Left hindlimb (tissue), 1 donor: ENCODE measurements at regions not wholly inside any gene's neighbourhood (a gene's known extent, or its start where the extent isn't known, plus 50 kb on each side); places are given as distances from the start of the nearest gene placed in this dataset.
"Not testable (repeated sequence)": the region's sequence is repeated elsewhere in the genome, so short reads cannot be mapped to it uniquely, and the experiment has no call there.

Source experiments
- DNase-seq: peaks from one replicate; pipeline ENCODE4 v3.0.0-alpha.2; 2018

DNA sequence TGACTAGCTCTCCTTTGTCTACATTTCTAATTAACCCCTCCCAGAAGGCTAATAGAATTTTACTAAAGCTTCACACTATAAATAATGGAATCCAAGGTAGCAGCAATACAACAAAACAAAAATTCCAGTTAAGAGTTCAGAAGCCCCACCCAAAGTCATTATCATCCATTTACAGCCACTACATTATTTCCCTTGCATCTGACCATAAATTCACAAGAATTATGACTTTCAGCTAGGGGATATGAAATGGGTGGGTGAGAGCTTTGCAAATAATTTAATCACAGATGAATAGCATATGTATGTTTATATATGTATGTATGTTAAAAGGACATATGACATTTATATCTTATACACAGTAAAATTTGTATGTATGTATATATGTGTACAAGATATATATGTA lies 65.3 kb upstream of the PTGDR start:
- no peak for DNase-seq

DNA sequence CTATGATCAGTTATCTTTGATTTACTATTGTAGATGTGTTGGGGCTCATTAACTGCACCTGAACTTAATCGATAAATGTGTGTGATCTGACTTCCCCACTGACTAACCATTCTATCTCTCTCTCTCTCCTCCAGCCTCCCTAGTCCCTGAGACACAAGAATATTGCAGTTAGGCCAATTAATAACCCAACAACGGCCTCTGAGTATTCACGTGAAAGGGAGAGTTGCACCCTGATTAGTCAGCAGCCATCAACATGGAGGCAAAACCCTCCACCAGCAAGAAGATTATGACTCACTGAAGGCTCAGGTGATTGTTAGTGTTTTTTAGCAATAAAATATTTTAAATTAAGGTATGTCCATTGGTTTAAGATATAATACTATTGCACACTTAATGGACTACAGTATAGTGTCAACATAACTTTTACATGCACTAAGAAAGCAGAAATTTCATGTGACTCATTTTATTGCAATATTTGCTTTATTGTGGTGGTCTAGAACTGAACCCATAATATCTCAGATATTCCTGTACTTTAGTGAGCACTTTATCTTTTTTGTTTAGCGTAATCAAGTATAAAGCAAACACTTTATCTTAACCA lies 77.1 kb upstream of the PTGDR start:
- DNase-seq = no peak

- no peak for DNase-seq
These were observed 78.2 kb upstream of the PTGDR start for GRCh38 chr14:52189325-52189724.

- DNase-seq = no peak
These were observed 79.1 kb upstream of the PTGDR start for GRCh38 chr14:52188381-52188780.

DNA sequence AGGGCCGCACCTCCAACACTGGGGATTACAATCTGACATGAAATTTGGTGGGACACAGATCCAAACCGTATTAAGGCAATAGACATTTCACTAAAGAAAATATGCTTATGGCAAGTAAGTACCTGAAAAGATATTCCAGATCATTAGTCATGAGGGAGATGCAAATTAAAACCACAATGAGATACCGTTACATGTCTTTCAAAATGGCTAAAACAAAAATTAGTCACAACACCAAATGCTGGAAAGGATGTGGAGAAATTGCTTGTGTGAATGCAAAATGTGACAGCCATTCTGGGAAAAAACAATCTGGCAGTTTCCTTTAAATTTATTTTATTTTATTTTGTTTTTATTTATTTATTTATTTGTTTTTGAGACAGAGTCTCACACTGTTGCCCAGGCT lies 82.3 kb upstream of the PTGDR start:
- DNase-seq = no peak

GRCh38 chr14:52182853-52183252 lies 84.6 kb upstream of the PTGDR start:
- no peak for DNase-seq

GRCh38 chr14:52179141-52179790 lies 88.2 kb upstream of the PTGDR start:
- DNase-seq = no peak

- DNase-seq = no peak
These were observed 91.5 kb upstream of the PTGDR start for GRCh38 chr14:52175982-52176502.

DNA sequence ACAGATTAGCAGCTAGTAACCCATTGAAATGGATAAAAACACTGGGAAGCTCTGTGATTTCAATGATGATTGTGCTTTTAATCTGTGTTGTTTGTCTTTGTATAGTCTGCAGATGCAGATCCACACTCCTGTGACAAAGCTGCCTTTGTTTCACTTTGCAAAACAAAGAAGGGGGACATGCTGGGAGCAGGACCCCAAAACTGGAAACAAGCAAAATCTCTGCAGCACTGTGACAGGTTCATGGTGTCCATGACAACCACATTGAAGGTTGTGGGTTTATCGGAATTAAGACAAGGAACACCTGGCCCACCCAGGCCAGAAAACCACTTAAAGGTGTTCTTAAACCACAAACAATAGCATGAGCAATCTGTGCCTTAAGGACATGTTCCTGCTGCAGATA lies 95.6 kb upstream of the PTGDR start:
- DNase-seq = not testable (repeated sequence)

DNA sequence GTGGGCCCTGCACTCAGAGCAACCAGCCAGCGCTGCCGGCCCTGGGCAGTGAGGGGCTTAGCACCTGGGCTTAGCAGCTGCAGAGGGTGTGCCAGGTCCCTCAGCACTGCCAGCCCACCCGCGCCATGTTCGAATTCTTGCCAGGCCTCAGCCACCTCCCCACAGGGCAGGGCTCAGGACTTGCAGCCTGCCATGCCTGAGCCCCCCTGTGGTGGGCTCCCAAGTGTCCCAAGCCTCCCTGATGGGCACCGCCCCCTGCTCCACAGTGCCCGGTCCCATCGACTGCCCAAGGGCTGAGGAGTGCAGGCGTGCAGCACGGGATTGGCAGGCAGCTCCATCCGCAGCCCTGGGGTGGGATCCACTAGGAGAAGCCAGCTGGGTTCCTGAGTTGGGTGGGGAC lies 98.0 kb upstream of the NID2 start:
- no peak for DNase-seq

- no peak for DNase-seq
These were observed 86.9 kb upstream of the NID2 start for GRCh38 chr14:52155651-52156213.

- DNase-seq = no peak
These were observed 86.3 kb upstream of the NID2 start for GRCh38 chr14:52154992-52155650.

DNA sequence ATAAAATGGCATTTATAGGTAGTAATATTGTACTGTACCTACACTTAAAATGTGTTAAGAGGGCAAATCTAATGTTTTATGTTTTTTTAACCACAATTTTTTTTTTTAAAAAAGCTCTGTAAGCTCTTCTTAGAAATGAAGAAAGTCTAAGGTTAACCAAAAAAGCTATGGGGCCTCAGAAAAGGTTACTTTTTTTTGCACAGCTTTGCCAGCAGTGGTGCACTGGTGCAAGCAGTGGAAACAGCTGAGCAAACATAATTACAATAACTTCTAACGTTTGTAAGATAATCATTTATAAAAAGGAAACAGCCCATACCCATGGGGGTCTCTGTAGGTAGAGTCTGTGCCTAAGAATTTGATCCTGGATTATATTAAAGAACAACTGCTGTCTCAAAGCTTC lies 85.1 kb upstream of the NID2 start:
- no peak for DNase-seq

- no peak for DNase-seq
These were observed 81.3 kb upstream of the NID2 start for GRCh38 chr14:52150162-52150561.

GRCh38 chr14:52148371-52148770 lies 79.5 kb upstream of the NID2 start:
- DNase-seq = no peak

GRCh38 chr14:52146504-52146903 lies 77.6 kb upstream of the NID2 start:
- no peak for DNase-seq

- DNase-seq = not testable (repeated sequence)
These were observed 75.2 kb upstream of the NID2 start for GRCh38 chr14:52144099-52144498.

DNA sequence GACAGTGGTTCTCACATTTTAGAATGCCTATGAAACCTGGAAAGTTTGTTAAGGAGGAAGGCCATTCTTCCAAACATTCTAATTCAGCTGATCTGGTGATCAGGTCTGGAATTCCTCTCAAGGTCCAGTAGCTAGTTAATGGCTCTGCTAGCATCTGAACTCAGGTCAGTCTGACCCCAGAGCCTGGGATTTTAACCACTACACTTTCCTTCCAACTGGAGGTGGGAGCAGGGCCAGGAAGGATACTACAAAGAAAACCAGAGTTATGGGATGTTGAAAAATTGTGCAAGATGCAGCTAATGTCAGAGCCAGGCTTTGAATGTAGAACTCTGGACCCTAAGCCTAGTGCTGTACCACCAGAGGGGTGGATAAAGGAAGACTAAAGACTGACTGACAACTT lies 73.6 kb upstream of the NID2 start:
- no peak for DNase-seq

- peak; percentile 89 for DNase-seq
These were observed 62.9 kb upstream of the NID2 start for GRCh38 chr14:52131640-52132320.

- no peak for DNase-seq
These were observed 60.9 kb upstream of the NID2 start for GRCh38 chr14:52129721-52130120.

DNA sequence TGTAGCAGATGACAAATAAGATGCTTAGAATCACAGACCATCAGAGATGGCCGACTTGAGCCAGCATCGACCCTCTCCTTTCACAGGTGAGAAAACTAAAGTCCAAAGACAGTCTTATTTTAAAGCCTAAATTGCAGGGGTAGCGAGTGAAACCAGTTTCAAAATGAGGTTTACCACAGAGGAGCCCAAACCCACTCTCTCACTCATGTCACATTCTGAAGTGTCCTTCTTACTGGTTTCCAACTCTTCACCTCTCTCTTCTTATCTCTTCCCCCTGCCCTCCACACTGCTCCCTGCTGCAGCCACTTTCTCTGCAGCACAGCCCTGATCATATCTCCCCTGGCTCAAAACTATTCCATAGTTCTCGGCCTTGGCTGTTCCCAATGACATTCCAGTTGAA lies 57.0 kb upstream of the NID2 start:
- DNase-seq = no peak

GRCh38 chr14:52124791-52125684 lies 56.2 kb upstream of the NID2 start:
- DNase-seq = no peak
